HUES6 (cell line): ENCODE measurements at regions not wholly inside any gene's neighbourhood (a gene's known extent, or its start where the extent isn't known, plus 50 kb on each side); places are given as distances from the start of the nearest gene placed in this dataset.

ENCODE experiments used
- H3K27ac ChIP-seq: 2 replicates; pipeline ENCODE4 v1.7.0; 2013; ENCODE audit warnings: low read depth, mild to moderate bottlenecking, low read length, inconsistent platforms
- H3K27me3 ChIP-seq: 2 replicates; pipeline ENCODE4 v1.6.1; 2013; ENCODE audit warnings: low read length; ENCODE audit not compliant: control insufficient read depth, insufficient read depth
- H3K36me3 ChIP-seq: 2 replicates; pipeline ENCODE4 v1.6.1; 2013; ENCODE audit warnings: low read length; ENCODE audit not compliant: control insufficient read depth, insufficient read depth
- H3K4me1 ChIP-seq: 2 replicates; pipeline ENCODE4 v1.6.1; 2013; ENCODE audit warnings: low read length; ENCODE audit not compliant: control insufficient read depth, insufficient read depth
- H3K4me3 ChIP-seq: 2 replicates; pipeline ENCODE4 v1.5.1; 2013; ENCODE audit warnings: low read depth, low read length
- H3K9ac ChIP-seq: one replicate; pipeline ENCODE4 v1.6.1; 2013; ENCODE audit warnings: mild to moderate bottlenecking, low read length
- H3K9me3 ChIP-seq: 2 replicates; pipeline ENCODE4 v1.6.1; 2013; ENCODE audit warnings: low read depth, low read length; ENCODE audit not compliant: control insufficient read depth, insufficient read depth

DNA sequence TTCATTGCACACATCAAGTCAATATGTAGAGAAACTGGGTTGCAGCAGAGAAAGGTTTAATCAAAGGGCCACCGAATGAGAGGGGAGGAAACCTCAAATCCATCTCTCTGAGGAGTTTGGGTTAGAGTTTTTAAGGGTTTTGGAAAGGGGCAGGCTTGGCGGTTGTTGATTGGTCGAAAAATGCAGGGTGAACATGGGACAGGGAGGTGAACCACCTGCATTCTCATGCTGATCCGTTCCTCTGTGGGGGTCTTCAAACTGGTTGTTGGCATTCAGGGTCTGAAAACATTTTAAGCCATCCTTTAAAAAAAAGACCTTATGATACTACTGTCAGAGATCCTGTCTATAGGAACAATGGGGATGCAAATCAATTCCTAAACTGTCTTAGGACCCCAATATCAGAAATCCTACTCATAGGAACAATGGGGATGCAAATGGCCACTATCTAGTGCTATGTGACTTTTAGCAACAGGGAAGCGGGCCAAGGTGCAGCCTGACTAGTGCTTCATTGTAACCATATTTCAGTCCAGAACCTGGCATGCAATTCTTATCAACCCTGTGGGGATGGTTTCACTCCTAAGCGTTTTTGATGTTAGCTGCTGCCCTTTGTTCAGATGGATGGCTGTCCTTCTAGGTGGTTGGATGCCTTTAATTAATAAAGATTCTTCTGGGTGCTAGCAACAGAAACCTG is 120.1 kb upstream of the MGAT5 start:
- peak overlapping the region; percentile 2; the same call in 1 of the 2 replicates for H3K4me3 ChIP-seq
- H3K4me1 ChIP-seq, result peaks cover 37% of the 10 kb centered on the region
- H3K27me3 ChIP-seq, result no peaks in the 10 kb centered on the region
- H3K36me3 ChIP-seq, result 0 out of 2 replicates have a peak, but pooled peaks cover 4% of the 10 kb centered on the region
- 0 out of 2 replicates have a peak overlapping the region, but pooled peaks have one; percentile 20 for H3K27ac ChIP-seq
- peaks cover 11% of the 10 kb centered on the region for H3K9me3 ChIP-seq
- peak overlapping the region; percentile 32 for H3K9ac ChIP-seq

DNA sequence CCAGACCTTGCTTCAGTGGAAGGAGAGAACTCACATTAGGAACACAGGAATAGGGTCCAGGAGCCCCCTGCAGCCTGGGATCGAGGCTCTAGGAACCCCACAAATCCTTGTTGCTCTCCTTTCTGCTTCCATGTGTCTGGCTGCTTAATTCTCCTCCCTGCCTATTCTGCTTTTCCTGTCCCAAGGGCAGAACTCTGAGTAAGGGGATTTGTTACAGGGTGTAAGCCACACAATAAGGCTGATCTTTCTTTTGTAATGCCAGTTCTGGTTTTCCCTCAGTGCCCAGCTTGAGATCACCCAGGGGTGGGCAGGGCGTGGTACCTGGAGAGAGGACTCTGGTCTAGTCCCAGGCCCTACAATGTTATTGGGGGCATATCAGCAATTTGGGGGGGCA is 119.6 kb upstream of the MGAT5 start:
- Histone ChIP-seq H3K27me3 (no peaks in the 10 kb centered on the region), H3K36me3 (0 out of 2 replicates have a peak, but pooled peaks cover 4% of the 10 kb centered on the region), H3K9me3 (peaks cover 6% of the 10 kb centered on the region), H3K4me3 (peak overlapping the region; percentile 2; the same call in 1 of the 2 replicates), H3K9ac (peak overlapping the region; percentile 32), H3K27ac (0 out of 2 replicates have a peak overlapping the region, but pooled peaks have one; percentile 43), H3K4me1 (peaks cover 37% of the 10 kb centered on the region)

- 0 out of 2 replicates have a peak overlapping the region, but pooled peaks have one; percentile 43 for H3K27ac ChIP-seq
- H3K27me3 ChIP-seq, result no peaks in the 10 kb centered on the region
- no peak overlapping the region for H3K9ac ChIP-seq
- H3K4me3 ChIP-seq, result no peak overlapping the region
- H3K36me3 ChIP-seq, result 0 out of 2 replicates have a peak, but pooled peaks cover 4% of the 10 kb centered on the region
- H3K9me3 ChIP-seq, result peaks cover 1% of the 10 kb centered on the region; the same call in 1 of the 2 replicates
- peaks cover 37% of the 10 kb centered on the region for H3K4me1 ChIP-seq
Observed at GRCh38 chr2:134134827-134135226, 119.0 kb upstream of the MGAT5 start.

- H3K27me3 ChIP-seq, result no peaks in the 10 kb centered on the region
- no peak overlapping the region for H3K27ac ChIP-seq
- H3K4me3 ChIP-seq, result no peak overlapping the region
- H3K9me3 ChIP-seq, result no peaks in the 10 kb centered on the region
- peaks cover 37% of the 10 kb centered on the region for H3K4me1 ChIP-seq
- H3K9ac ChIP-seq, result no peak overlapping the region
- 0 out of 2 replicates have a peak, but pooled peaks cover 4% of the 10 kb centered on the region for H3K36me3 ChIP-seq
Observed at GRCh38 chr2:134135793-134136192, 118.1 kb upstream of the MGAT5 start.

DNA sequence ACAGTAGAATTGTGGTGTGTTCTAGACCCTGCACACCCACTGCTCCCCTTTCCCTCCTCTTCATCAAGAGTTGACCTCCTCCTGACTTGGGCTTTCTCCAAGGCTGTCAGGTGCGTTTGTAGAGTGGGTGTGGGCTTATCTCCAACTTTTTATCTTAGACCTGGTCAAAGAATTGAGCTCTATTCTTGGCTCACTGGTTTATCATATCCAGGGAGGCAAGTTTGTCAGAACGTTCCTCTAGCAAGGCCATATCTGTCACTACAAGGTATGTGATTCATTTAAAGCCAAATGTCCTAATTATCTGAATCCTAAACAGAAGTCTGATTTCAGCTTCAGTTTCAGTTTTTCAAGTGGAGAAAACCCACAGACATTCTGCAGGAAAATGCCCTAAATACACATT is 117.1 kb upstream of the MGAT5 start:
- no peak overlapping the region for H3K9ac ChIP-seq
- H3K27ac ChIP-seq, result no peak overlapping the region
- no peaks in the 10 kb centered on the region for H3K9me3 ChIP-seq
- peaks cover 41% of the 10 kb centered on the region for H3K4me1 ChIP-seq
- H3K4me3 ChIP-seq, result no peak overlapping the region
- no peaks in the 10 kb centered on the region for H3K27me3 ChIP-seq
- no peaks in the 10 kb centered on the region for H3K36me3 ChIP-seq

DNA sequence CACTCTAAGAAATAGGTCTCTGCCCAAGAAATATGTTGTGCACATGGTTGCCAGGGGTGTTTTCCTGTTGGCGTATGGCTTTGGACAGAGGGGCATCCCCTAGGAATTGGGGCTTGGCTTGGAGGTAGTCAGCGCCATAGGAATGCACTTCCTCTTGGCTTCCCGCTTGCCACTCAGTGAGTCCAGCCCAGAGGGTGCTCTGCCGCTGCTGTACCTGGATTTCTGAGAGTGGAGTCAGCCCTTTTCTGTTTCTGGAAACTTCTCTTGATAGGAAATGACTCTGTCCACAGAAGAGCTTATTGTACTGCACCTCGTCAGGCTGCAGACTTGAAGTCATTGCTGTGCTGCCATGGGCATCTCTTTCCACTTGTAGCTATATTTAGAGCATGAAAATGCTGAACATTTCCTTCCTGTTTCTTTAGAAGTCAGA is 116.7 kb upstream of the MGAT5 start:
- Histone ChIP-seq H3K4me3 (no peak overlapping the region), H3K9me3 (no peaks in the 10 kb centered on the region), H3K27ac (no peak overlapping the region), H3K9ac (no peak overlapping the region), H3K36me3 (no peaks in the 10 kb centered on the region), H3K27me3 (no peaks in the 10 kb centered on the region), H3K4me1 (peaks cover 44% of the 10 kb centered on the region)

GRCh38 chr2:134138115-134138514 is 115.8 kb upstream of the MGAT5 start:
- Histone ChIP-seq H3K27ac (no peak overlapping the region), H3K4me3 (no peak overlapping the region), H3K9me3 (no peaks in the 10 kb centered on the region), H3K4me1 (peaks cover 43% of the 10 kb centered on the region), H3K9ac (no peak overlapping the region), H3K27me3 (no peaks in the 10 kb centered on the region), H3K36me3 (no peaks in the 10 kb centered on the region)

DNA sequence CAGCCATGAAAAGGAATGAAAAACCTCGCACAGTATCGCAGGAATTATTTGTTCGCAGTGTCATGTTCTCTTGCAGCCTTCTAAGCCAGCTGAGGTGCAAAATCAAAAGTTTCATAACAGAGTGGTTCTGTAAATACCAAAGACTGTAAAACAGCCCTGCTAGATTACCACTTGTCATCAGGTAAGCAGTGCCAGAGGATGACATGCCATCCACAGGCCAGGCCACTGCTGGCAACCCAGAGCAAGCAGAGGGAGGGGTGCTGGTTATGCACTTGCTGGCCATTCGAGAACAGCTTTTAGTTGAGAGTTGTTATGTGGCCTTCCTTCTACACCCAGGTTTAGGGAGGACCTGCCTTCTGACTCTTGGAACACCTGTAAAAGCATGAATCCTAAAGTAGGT is 114.3 kb upstream of the MGAT5 start:
- no peak overlapping the region for H3K4me3 ChIP-seq
- H3K27ac ChIP-seq, result no peak overlapping the region
- no peaks in the 10 kb centered on the region for H3K27me3 ChIP-seq
- no peaks in the 10 kb centered on the region; the same call in 1 of the 2 replicates for H3K9me3 ChIP-seq
- H3K4me1 ChIP-seq, result peaks cover 41% of the 10 kb centered on the region
- no peak overlapping the region for H3K9ac ChIP-seq
- no peaks in the 10 kb centered on the region for H3K36me3 ChIP-seq

DNA sequence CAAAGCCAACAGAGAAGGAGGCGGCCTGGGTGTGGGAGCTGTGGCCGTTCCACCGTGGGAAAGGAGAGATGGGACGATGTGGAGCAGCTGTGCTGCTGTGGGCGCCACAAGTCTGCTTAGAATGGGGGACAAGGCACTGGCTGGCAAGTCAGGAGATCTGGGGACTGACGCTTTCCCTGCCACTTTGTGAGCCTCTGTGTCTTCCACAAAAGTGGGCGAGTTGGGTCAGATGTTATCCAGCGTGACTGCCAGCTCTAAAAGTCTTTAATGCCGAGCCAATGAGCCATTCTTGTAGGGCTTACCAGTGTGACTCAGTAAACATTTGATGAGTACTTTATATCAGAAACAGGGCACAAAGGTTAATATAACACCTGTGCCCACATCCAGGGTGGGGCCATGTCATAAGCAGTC is 113.6 kb upstream of the MGAT5 start:
- peaks cover 37% of the 10 kb centered on the region for H3K4me1 ChIP-seq
- no peak overlapping the region for H3K9ac ChIP-seq
- H3K9me3 ChIP-seq, result no peaks in the 10 kb centered on the region; the same call in 1 of the 2 replicates
- H3K4me3 ChIP-seq, result no peak overlapping the region
- H3K36me3 ChIP-seq, result no peaks in the 10 kb centered on the region
- H3K27ac ChIP-seq, result no peak overlapping the region
- H3K27me3 ChIP-seq, result no peaks in the 10 kb centered on the region

DNA sequence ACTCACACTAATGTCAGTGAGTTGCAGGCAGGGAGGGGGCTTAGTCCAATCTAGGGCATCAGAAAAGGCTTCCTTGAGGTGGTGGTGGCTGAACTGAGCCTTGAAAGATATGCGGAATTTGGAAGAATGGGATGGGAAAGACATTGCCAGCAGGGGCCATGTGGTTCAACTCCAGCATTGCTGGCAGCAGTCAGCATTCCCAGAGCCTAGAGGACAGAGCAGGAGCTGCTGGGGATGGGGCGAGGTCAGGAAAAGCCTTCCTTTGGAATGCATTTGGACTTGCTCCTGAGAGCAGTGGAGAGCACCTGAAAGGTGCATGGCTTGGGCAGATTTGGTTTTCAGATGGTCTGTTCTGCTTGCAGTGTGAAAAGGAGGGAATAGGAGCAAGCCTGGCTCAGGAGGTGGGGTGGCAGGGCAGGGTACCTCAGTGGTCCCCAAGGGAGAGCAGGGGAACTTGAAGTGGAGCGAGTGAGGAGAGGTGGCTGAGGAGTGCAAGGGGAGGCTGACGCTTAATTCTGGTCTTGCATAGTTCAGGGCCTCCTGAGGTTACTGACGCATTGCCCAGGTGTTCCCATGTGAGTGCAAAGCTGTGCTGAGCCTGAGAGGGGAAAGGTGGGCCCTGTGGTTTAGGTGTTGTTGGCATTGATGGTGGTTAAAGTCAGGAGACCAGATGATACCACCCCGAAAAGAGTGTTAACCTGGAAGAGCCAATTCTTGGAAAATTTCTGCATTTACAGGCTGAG is 112.1 kb upstream of the MGAT5 start:
- no peaks in the 10 kb centered on the region; the same call in 1 of the 2 replicates for H3K9me3 ChIP-seq
- H3K4me1 ChIP-seq, result peaks cover 41% of the 10 kb centered on the region
- H3K36me3 ChIP-seq, result no peaks in the 10 kb centered on the region
- no peak overlapping the region for H3K4me3 ChIP-seq
- H3K9ac ChIP-seq, result no peak overlapping the region
- no peaks in the 10 kb centered on the region for H3K27me3 ChIP-seq
- H3K27ac ChIP-seq, result no peak overlapping the region

- Histone ChIP-seq H3K9me3 (no peaks in the 10 kb centered on the region; the same call in 1 of the 2 replicates), H3K36me3 (no peaks in the 10 kb centered on the region), H3K4me1 (peaks cover 38% of the 10 kb centered on the region), H3K27ac (0 out of 2 replicates have a peak overlapping the region, but pooled peaks have one; percentile 16), H3K4me3 (no peak overlapping the region), H3K27me3 (no peaks in the 10 kb centered on the region), H3K9ac (no peak overlapping the region)
Observed at GRCh38 chr2:134142341-134142738, 111.5 kb upstream of the MGAT5 start.
